HCT116 (cell line): ENCODE measurements at regions not wholly inside any gene's neighbourhood (a gene's known extent, or its start where the extent isn't known, plus 50 kb on each side); places are given as distances from the start of the nearest gene placed in this dataset.

Experiments
- ATAC-seq: fragments of 200-7000 bp; cut with Tn5 transposase; 2 replicates; pipeline ENCODE4 v1.9.1; 2020; ENCODE audit warnings: mild to moderate bottlenecking, moderate library complexity
- BruUV-seq: library from RNA; stranded (reverse); fragments of 400-500 nt; replicated peaks from 2 replicates; lab custom pipeline; 2021; lab: Mats Ljungman, UMichigan
- CTCF ChIA-PET: fragments of 300-600 bp; sonication (Branson Sonifier 250); formaldehyde crosslinking; loops from one replicate; lab custom pipeline; 2021; ENCODE audit warnings: antibody characterized with exemption; lab: Charles Lee
- POLR2A ChIA-PET: fragments of 300-600, 350-600 bp; sonication (Branson Sonifier 250); formaldehyde crosslinking; loops from one replicate; lab custom pipeline; 2021; ENCODE audit warnings: antibody characterized with exemption; lab: Charles Lee
- RAD21 ChIA-PET, 2 experiments: fragments of 300-600 bp; sonication (Branson Sonifier 250); formaldehyde crosslinking; loops; one replicate each; lab custom pipeline; 2023; ENCODE audit warnings: low total read pairs in 2 of 2; ENCODE audit not compliant: uncharacterized antibody in 2 of 2, unreplicated experiment in 2 of 2, low non-redundant PET in 1 of 2; lab: Charles Lee
- DNase-seq: peaks from one replicate; pipeline ENCODE4 v3.0.0-alpha.2; 2010; ENCODE audit warnings: low read depth, low spot score
- H2AFZ ChIP-seq: fragments of 200-600 bp; shearing (Covaris generic), sonication (generic); 2 replicates; pipeline ENCODE4 v1.6.1; 2017; ENCODE audit warnings: low read depth, mixed run types, mixed read lengths, antibody characterized with exemption, low read length; ENCODE audit not compliant: poor library complexity, severe bottlenecking
- H3K27ac ChIP-seq: 2 replicates; pipeline ENCODE4 v1.5.1; 2012; ENCODE audit warnings: low read depth, low read length
- H3K27me3 ChIP-seq: fragments of 200-600 bp; sonication (generic); 2 replicates; pipeline ENCODE4 v1.6.1; 2016; ENCODE audit warnings: mixed run types, low read length, mixed read lengths; ENCODE audit not compliant: insufficient read depth
- H3K36me3 ChIP-seq, 2 experiments: fragments of 200-500 bp in 1 of 2; fragments of 200-600 bp in 1 of 2; sonication (Bioruptor generic) in 1 of 2; sonication (generic) in 1 of 2; 2 replicates each; pipeline versions ENCODE4 v1.5.1 to v1.6.1; 2014 to 2016; ENCODE audit warnings: low read length in 2 of 2, inconsistent platforms in 1 of 2, mixed read lengths in 1 of 2, mixed run types in 1 of 2; ENCODE audit not compliant: insufficient read depth in 2 of 2, control insufficient read depth in 1 of 2
- H3K4me1 ChIP-seq, 2 experiments: fragments of 200-600 bp in 1 of 2; sonication (generic) in 1 of 2; 2 replicates each; pipeline versions ENCODE4 v1.5.1 to v1.6.1; 2012 to 2017; ENCODE audit warnings: low read length in 2 of 2, inconsistent platforms in 1 of 2, mild to moderate bottlenecking in 1 of 2, mixed read lengths in 1 of 2, mixed run types in 1 of 2, moderate library complexity in 1 of 2; ENCODE audit not compliant: insufficient read depth in 2 of 2, control insufficient read depth in 1 of 2
- H3K4me2 ChIP-seq: fragments of 200-600 bp; sonication (generic); 2 replicates; pipeline ENCODE4 v1.6.1; 2017; ENCODE audit warnings: mixed run types, low read length, mixed read lengths
- H3K4me3 ChIP-seq, 2 experiments: fragments of 200-600 bp in 1 of 2; sonication (generic) in 1 of 2; replicated peaks in 1 of 2; 2 replicates each; pipeline ENCODE4 v1.5.1; 2011 to 2016; ENCODE audit warnings: low read length in 2 of 2, control low read depth in 1 of 2, low read depth in 1 of 2, mild to moderate bottlenecking in 1 of 2, mixed read lengths in 1 of 2, mixed run types in 1 of 2
- H3K79me2 ChIP-seq: fragments of 200-600 bp; sonication (generic); 2 replicates; pipeline ENCODE4 v1.6.1; 2017; ENCODE audit warnings: mild to moderate bottlenecking, mixed run types, low read length, moderate library complexity, mixed read lengths; ENCODE audit not compliant: insufficient read depth
- H3K9ac ChIP-seq: fragments of 200-600 bp; sonication (generic); 2 replicates; pipeline ENCODE4 v1.6.1; 2016; ENCODE audit warnings: low read length, mixed read lengths
- H3K9me2 ChIP-seq: fragments of 200-600 bp; sonication (generic), shearing (Covaris generic); 2 replicates; pipeline ENCODE4 v1.6.1; 2017; ENCODE audit warnings: mixed run types, mild to moderate bottlenecking, moderate library complexity; ENCODE audit not compliant: insufficient read depth
- H3K9me3 ChIP-seq, 2 experiments: fragments of 200-500 bp in 1 of 2; fragments of 200-600 bp in 1 of 2; sonication (Bioruptor generic) in 1 of 2; sonication (generic) in 1 of 2; 2 replicates each; pipeline ENCODE4 v1.6.1; 2014 to 2017; ENCODE audit warnings: low read length in 2 of 2, mixed read lengths in 2 of 2, inconsistent platforms in 1 of 2, low read depth in 1 of 2, mild to moderate bottlenecking in 1 of 2, mixed run types in 1 of 2, moderate library complexity in 1 of 2; ENCODE audit not compliant: control insufficient read depth in 1 of 2, insufficient read depth in 1 of 2
- H4K20me1 ChIP-seq: fragments of 200-600 bp; sonication (generic), shearing (Covaris generic); 2 replicates; pipeline ENCODE4 v1.6.1; 2017; ENCODE audit warnings: mixed run types, mild to moderate bottlenecking, moderate library complexity; ENCODE audit not compliant: insufficient read depth
- CBX3 ChIP-seq: IDR thresholded peaks from 2 replicates; pipeline ENCODE4 v1.6.1; 2012; ENCODE audit warnings: low read depth
- CEBPB ChIP-seq: IDR thresholded peaks from 2 replicates; pipeline ENCODE4 v1.6.1; 2012; ENCODE audit warnings: low read depth
- ELF1 ChIP-seq: IDR thresholded peaks from 2 replicates; pipeline ENCODE4 v1.6.1; 2012; ENCODE audit warnings: low read depth, borderline replicate concordance
- EZH2phosphoT487 ChIP-seq: fragments of 200-600 bp; IDR thresholded peaks from 2 replicates; pipeline ENCODE4 v1.6.1; 2018; ENCODE audit warnings: antibody characterized with exemption, borderline replicate concordance
- FOSL1 ChIP-seq: IDR thresholded peaks from 2 replicates; pipeline ENCODE4 v1.6.1; 2012; ENCODE audit warnings: low read depth
- JUND ChIP-seq: IDR thresholded peaks from 2 replicates; pipeline ENCODE4 v1.6.1; 2012
- MAX ChIP-seq: IDR thresholded peaks from 2 replicates; pipeline ENCODE4 v1.6.1; 2012
- POLR2A ChIP-seq: IDR thresholded peaks from 2 replicates; pipeline ENCODE4 v1.7.0; 2011; ENCODE audit warnings: borderline replicate concordance; ENCODE audit not compliant: insufficient read depth, insufficient read length; ENCODE audit errors: extremely low read depth
- SIN3A ChIP-seq: IDR thresholded peaks from 2 replicates; pipeline ENCODE4 v1.6.1; 2012; ENCODE audit warnings: low read depth
- SP1 ChIP-seq: IDR thresholded peaks from 2 replicates; pipeline ENCODE4 v1.6.1; 2012; ENCODE audit warnings: low read depth
- ZFX ChIP-seq: fragments of 450-650 bp; IDR thresholded peaks from 2 replicates; pipeline ENCODE4 v1.6.1; 2017
- ZNF274 ChIP-seq: fragments of 200-500 bp; sonication (Bioruptor generic); IDR thresholded peaks from 2 replicates; pipeline ENCODE4 v1.6.1; 2014; ENCODE audit warnings: mild to moderate bottlenecking, low read depth, low read length, inconsistent platforms
- intact Hi-C: fragments of 100-400 bp; cut with micrococcal nuclease; formaldehyde crosslinking; loops from 2 replicates; pipeline ENCODE4 v1.10.0; 2022
- TF ChIP-seq, protein P1 (sequence below): IDR thresholded peaks from 2 replicates; pipeline ENCODE4 v1.6.1; 2012
- TF ChIP-seq, protein P2 (sequence below): IDR thresholded peaks from 2 replicates; pipeline ENCODE4 v1.6.1; 2011; ENCODE audit warnings: mild to moderate bottlenecking, low read length, moderate library complexity; ENCODE audit not compliant: insufficient replicate concordance; ENCODE audit errors: extremely low read depth

GRCh38 chr14:89607453-89607852 lies 190.4 kb upstream of the FOXN3 start:
- CTCF ChIA-PET = no interaction called here
- H3K9me3 ChIP-seq = peaks cover 0 to 3% of the 10 kb centered on the region in 2 experiments; a peak in 2 of 4 replicates
- TF ChIP-seq FOSL1 (no peak), POLR2A (no peak), ELF1 (no peak), CBX3 (no peak), ZFX (no peak), ZNF274 (no peak), JUND (no peak), SP1 (no peak), CEBPB (no peak), SIN3A (no peak), EZH2phosphoT487 (no peak), MAX (no peak)
- TF ChIP-seq, protein P1, sequence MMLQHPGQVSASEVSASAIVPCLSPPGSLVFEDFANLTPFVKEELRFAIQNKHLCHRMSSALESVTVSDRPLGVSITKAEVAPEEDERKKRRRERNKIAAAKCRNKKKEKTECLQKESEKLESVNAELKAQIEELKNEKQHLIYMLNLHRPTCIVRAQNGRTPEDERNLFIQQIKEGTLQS = no peak
- TF ChIP-seq, protein P2, sequence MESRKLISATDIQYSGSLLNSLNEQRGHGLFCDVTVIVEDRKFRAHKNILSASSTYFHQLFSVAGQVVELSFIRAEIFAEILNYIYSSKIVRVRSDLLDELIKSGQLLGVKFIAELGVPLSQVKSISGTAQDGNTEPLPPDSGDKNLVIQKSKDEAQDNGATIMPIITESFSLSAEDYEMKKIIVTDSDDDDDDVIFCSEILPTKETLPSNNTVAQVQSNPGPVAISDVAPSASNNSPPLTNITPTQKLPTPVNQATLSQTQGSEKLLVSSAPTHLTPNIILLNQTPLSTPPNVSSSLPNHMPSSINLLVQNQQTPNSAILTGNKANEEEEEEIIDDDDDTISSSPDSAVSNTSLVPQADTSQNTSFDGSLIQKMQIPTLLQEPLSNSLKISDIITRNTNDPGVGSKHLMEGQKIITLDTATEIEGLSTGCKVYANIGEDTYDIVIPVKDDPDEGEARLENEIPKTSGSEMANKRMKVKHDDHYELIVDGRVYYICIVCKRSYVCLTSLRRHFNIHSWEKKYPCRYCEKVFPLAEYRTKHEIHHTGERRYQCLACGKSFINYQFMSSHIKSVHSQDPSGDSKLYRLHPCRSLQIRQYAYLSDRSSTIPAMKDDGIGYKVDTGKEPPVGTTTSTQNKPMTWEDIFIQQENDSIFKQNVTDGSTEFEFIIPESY = no peak
- TF ChIP-seq, all 23 proteins: peak for 0
- ChIA-PET POLR2A (no interaction called here), RAD21 (no interaction called here)
- intact Hi-C loops = no loop called here
- ATAC-seq (no peak), DNase-seq (no peak)
- no peaks in the 10 kb centered on the region for H3K27me3 ChIP-seq
- no peak overlapping the region for H3K27ac ChIP-seq
- no peaks in the 10 kb centered on the region for H3K79me2 ChIP-seq
- no peaks in the 10 kb centered on the region for H3K36me3 ChIP-seq
- no TSS peak for BruUV-seq
- no peak overlapping the region for H3K4me3 ChIP-seq
- H3K4me1 ChIP-seq = no peaks in the 10 kb centered on the region
- H3K9me2 ChIP-seq = no peaks in the 10 kb centered on the region
- H4K20me1 ChIP-seq = no peaks in the 10 kb centered on the region
- no peak overlapping the region for H2AFZ ChIP-seq
- no peak overlapping the region for H3K4me2 ChIP-seq
- no peak overlapping the region for H3K9ac ChIP-seq
